Small intestine (tissue), 7 donors: ENCODE measurements at regions not wholly inside any gene's neighbourhood (a gene's known extent, or its start where the extent isn't known, plus 50 kb on each side); places are given as distances from the start of the nearest gene placed in this dataset.
A peak's percentile ranks its signal among the peaks of the same experiment; 100 is the strongest.

Experiments used
- DNase-seq, 2 donors: peaks; one replicate each; pipeline versions ENCODE4 v3.0.0 to v3.0.0-alpha.2; 2013
- FAIRE-seq: peaks from 2 replicates; lab custom pipeline; 2012; peaks lifted over from hg19 to GRCh38; lab: Jason Lieb, UNC
- H3K27ac ChIP-seq, 3 donors: one replicate each; pipeline ENCODE4 v1.5.1; 2013; ENCODE audit warnings: low read length in 2 of 3, mild to moderate bottlenecking in 2 of 3, control low read depth in 1 of 3, inconsistent platforms in 1 of 3, low read depth in 1 of 3, moderate library complexity in 1 of 3
- H3K27me3 ChIP-seq, 3 donors: one replicate each; pipeline ENCODE4 v1.6.1; 2013; ENCODE audit warnings: low read length in 3 of 3, inconsistent platforms in 1 of 3; ENCODE audit not compliant: control insufficient read depth in 3 of 3, insufficient read depth in 3 of 3
- H3K36me3 ChIP-seq, 3 donors: one replicate each; pipeline ENCODE4 v1.6.1; 2013; ENCODE audit warnings: low read length in 3 of 3, inconsistent platforms in 1 of 3, low read depth in 1 of 3, mild to moderate bottlenecking in 1 of 3, moderate library complexity in 1 of 3; ENCODE audit not compliant: control insufficient read depth in 3 of 3, insufficient read depth in 2 of 3
- H3K4me1 ChIP-seq, 3 donors: one replicate each; pipeline ENCODE4 v1.6.1; 2013; ENCODE audit warnings: low read length in 2 of 3, inconsistent platforms in 1 of 3, low read depth in 1 of 3, mild to moderate bottlenecking in 1 of 3, moderate library complexity in 1 of 3; ENCODE audit not compliant: control insufficient read depth in 3 of 3, insufficient read depth in 2 of 3
- H3K4me3 ChIP-seq, 3 donors: one replicate each; pipeline ENCODE4 v1.5.1; 2013; ENCODE audit warnings: low read length in 3 of 3, control low read depth in 1 of 3, inconsistent platforms in 1 of 3, low read depth in 1 of 3, mild to moderate bottlenecking in 1 of 3, moderate library complexity in 1 of 3
- H3K9me3 ChIP-seq, 2 donors: one replicate each; pipeline ENCODE4 v1.6.1; 2013; ENCODE audit warnings: low read depth in 1 of 2, low read length in 1 of 2; ENCODE audit not compliant: control insufficient read depth in 2 of 2, insufficient read depth in 1 of 2
- WGBS, 3 donors: extraction: QIAGEN DNeasy Blood & Tissue Kit; methylation state at CpG; one replicate each; pipeline ENCODE4 v1.1.7; 2013; 5-methylcytosine and 5-hydroxymethylcytosine counted together
- donor health status: healthy with polysubstance abuse.
- donor health status: control.
- donor health status: control.
- donor health status: Bipolar disorder and iron deficiency.
- donor health status: healthy.

GRCh38 chr15:30030345-30030744 is 52.4 kb upstream of the GOLGA8J start:
- Histone ChIP-seq H3K4me3 (no peak overlapping the region), H3K36me3 (no peaks in the 10 kb centered on the region), H3K27ac (no peak overlapping the region), H3K27me3 (peaks cover 0 to 2% (median 0%) of the 10 kb centered on the region in 3 donors), H3K4me1 (no peaks in the 10 kb centered on the region), H3K9me3 (no peaks in the 10 kb centered on the region)
- 83 to 87% (median 87%) methylated on average over 8 of the region's 8 CpGs for WGBS, 3 donors
- FAIRE-seq (no peak), DNase-seq (no peak)

DNA sequence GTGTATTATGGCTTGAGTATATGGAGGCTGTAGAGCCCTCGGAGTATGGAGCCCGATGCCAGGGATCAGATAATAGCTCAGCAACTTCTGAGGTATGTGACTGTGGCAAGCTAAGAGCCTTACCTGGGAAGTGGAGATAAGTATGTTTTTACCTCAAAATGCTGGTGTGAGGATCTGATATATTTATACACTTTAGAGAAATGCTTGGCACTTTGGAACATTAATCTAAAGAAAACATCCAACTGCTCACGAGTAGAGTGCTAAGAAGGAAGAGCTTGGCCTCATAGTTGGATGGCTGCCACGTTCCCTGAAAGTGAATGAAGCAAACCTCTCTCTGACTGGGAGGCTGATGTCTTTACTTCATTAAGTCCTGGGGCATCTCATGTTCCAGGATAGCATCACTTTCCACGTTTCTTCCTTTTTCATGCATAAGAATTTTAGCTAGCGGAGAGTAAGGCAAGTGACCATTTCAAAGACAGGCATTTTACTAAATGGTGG is 58.9 kb upstream of the GOLGA8J start:
- FAIRE-seq (no peak), DNase-seq (no peak)
- Histone ChIP-seq H3K27me3 (peaks cover 0 to 2% (median 0%) of the 10 kb centered on the region in 3 donors), H3K4me3 (no peak overlapping the region), H3K27ac (no peak overlapping the region), H3K36me3 (no peaks in the 10 kb centered on the region), H3K4me1 (no peaks in the 10 kb centered on the region), H3K9me3 (no peaks in the 10 kb centered on the region)
- 49 to 58% (median 56%) methylated on average over 6 of the region's 6 CpGs for WGBS, 3 donors

GRCh38 chr15:30010746-30011145 is 72.0 kb upstream of the GOLGA8J start:
- Histone ChIP-seq H3K36me3 (no peaks in the 10 kb centered on the region), H3K27ac (no peak overlapping the region), H3K4me1 (no peaks in the 10 kb centered on the region), H3K4me3 (no peak overlapping the region), H3K27me3 (no peaks in the 10 kb centered on the region), H3K9me3 (no peaks in the 10 kb centered on the region)
- FAIRE-seq (no peak), DNase-seq (no peak)
- WGBS, 3 donors: 82 to 84% (median 82%) methylated on average over 2 of the region's 2 CpGs

DNA sequence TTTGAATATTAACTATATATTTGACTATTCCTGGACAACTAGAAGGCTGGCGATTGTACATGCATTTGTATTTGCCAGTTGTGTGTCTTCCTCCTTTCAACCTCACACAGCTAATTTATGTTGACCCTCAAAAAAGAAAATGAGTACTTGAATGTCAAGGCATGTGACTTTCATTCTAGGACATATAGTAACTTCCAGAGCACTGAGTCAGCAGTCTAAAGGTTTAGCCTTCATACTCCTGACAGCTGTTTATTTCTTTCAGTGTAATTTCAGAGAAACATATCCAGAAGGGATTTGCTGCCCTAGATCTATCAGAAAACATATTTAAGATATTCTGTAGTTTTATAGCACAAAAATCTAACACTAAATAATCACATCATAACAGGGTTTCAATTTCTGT is 74.6 kb upstream of the GOLGA8J start:
- H3K36me3 ChIP-seq: no peaks in the 10 kb centered on the region
- FAIRE-seq (no peak), DNase-seq (no peak)
- WGBS, 3 donors: 86 to 89% (median 88%) methylated on average over 1 of the region's 1 CpG
- H3K27ac ChIP-seq: no peak overlapping the region
- H3K9me3 ChIP-seq: no peaks in the 10 kb centered on the region
- H3K4me3 ChIP-seq: no peak overlapping the region
- H3K4me1 ChIP-seq: no peaks in the 10 kb centered on the region
- H3K27me3 ChIP-seq: no peaks in the 10 kb centered on the region

DNA sequence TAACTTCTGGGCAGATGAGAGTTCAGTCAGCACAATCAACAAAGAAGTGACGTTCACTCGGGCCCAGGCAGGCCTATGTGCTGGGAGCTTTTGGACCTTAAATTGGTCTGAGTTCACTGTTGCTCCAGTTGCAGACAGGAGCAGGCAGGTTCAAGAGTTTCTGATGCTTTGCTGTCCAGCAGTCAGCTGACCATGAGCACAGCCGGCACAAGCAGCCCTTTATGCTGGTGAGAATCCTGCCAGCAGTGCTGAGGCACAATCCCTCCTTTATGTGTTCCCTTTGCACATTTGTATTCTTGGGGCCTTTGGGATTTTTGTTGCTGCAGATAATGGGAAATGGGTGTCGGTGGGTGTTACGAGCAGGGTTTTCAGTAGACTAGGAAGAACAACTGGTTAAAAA is 81.2 kb upstream of the GOLGA8J start:
- FAIRE-seq (no peak), DNase-seq (no peak)
- Histone ChIP-seq H3K36me3 (no peaks in the 10 kb centered on the region), H3K9me3 (peaks cover 0 to 4% of the 10 kb centered on the region in 2 donors), H3K27me3 (no peaks in the 10 kb centered on the region), H3K27ac (no peak overlapping the region), H3K4me1 (peaks cover 0 to 4% (median 0%) of the 10 kb centered on the region in 3 donors), H3K4me3 (no peak overlapping the region)
- 82 to 85% (median 82%) methylated on average over 5 of the region's 5 CpGs for WGBS, 3 donors

GRCh38 chr15:29998033-29998432 is 84.7 kb upstream of the GOLGA8J start:
- Histone ChIP-seq H3K27ac (no peak overlapping the region), H3K36me3 (no peaks in the 10 kb centered on the region), H3K4me3 (no peak overlapping the region), H3K27me3 (no peaks in the 10 kb centered on the region), H3K4me1 (peaks cover 0 to 4% (median 4%) of the 10 kb centered on the region in 3 donors), H3K9me3 (peaks cover 0 to 4% of the 10 kb centered on the region in 2 donors)
- DNase-seq (peak; percentile 28 to 42), FAIRE-seq (no peak)
- WGBS, 3 donors: 9 to 46% (median 24%) methylated on average over 2 of the region's 2 CpGs

- H3K4me1 ChIP-seq: peaks cover 0 to 4% (median 4%) of the 10 kb centered on the region in 3 donors
- no peak overlapping the region for H3K4me3 ChIP-seq
- H3K9me3 ChIP-seq: peaks cover 0 to 4% of the 10 kb centered on the region in 2 donors
- no peaks in the 10 kb centered on the region for H3K36me3 ChIP-seq
- H3K27ac ChIP-seq: no peak overlapping the region
- H3K27me3 ChIP-seq: no peaks in the 10 kb centered on the region
- DNase-seq (peak; percentile 3 to 29), FAIRE-seq (no peak)
- WGBS, 3 donors: 61 to 78% (median 72%) methylated on average over 6 of the region's 6 CpGs
Measured at GRCh38 chr15:29997499-29997898, 85.3 kb upstream of the GOLGA8J start.

DNA sequence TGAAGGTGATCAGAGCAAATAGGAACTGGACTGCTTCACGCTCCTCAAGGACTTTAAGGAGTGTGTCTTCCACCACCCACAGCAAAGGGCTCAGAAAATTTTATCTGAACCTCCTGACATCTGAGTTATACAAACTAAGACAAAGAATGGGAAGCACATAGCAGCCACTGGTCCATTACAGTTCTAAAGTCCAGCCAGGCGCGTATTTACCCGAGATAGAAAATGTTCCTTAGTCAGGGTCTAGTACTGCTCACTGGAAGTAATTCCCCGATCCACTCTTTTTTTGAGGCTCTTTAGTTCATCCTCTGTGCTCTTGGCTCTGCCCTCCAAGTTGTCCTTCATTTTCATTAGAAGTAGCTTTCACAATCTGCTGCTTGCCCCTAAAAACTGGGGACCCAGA is 88.5 kb upstream of the GOLGA8J start:
- no peak for FAIRE-seq
- WGBS, 3 donors: 29 to 67% (median 59%) methylated on average over 5 of the region's 5 CpGs
- DNase-seq: peak; percentile 13 to 30

DNA sequence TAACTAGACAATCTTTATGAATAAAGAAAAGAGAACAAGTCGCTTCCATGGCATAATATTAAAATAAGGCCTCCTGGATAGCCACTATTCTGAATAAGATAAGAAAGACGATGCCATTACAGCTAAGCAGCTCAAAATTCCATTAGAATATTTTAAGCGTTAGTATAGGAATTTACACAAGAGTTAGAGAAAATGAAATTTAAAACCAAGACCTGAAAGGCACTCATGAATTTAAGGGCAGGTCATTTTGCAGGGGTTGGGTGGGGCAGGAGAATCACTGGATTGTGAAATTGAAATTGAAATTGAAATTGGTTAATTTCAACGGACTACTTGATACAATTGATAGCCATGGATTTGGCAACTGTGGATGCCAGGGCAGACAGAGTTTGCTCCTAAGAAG is 91.8 kb upstream of the GOLGA8J start:
- Histone ChIP-seq H3K4me1 (peaks cover 0 to 4% (median 0%) of the 10 kb centered on the region in 3 donors), H3K27me3 (peaks cover 0 to 1% (median 0%) of the 10 kb centered on the region in 3 donors), H3K27ac (no peak overlapping the region), H3K4me3 (no peak overlapping the region), H3K36me3 (no peaks in the 10 kb centered on the region), H3K9me3 (no peaks in the 10 kb centered on the region)
- DNase-seq (no peak), FAIRE-seq (no peak)
- 56 to 75% (median 63%) methylated on average over 4 of the region's 4 CpGs for WGBS, 3 donors

More for the DNA sequence above, 88.5 kb upstream of the GOLGA8J start:
- Histone ChIP-seq H3K4me1 (peaks cover 0 to 4% (median 4%) of the 10 kb centered on the region in 3 donors), H3K27me3 (no peaks in the 10 kb centered on the region), H3K36me3 (no peaks in the 10 kb centered on the region), H3K27ac (no peak overlapping the region), H3K4me3 (no peak overlapping the region), H3K9me3 (no peaks in the 10 kb centered on the region)
